DMS53 treated with DMSO at 0.1 percent for 48 hours (cell line): ENCODE measurements at regions not wholly inside any gene's neighbourhood (a gene's known extent, or its start where the extent isn't known, plus 50 kb on each side); places are given as distances from the start of the nearest gene placed in this dataset.

Experiments
- DNase-seq: peaks from one replicate; lab custom pipeline; 2025; ENCODE audit not compliant: unreplicated experiment; lab: John Stamatoyannopoulos, UW

DNA sequence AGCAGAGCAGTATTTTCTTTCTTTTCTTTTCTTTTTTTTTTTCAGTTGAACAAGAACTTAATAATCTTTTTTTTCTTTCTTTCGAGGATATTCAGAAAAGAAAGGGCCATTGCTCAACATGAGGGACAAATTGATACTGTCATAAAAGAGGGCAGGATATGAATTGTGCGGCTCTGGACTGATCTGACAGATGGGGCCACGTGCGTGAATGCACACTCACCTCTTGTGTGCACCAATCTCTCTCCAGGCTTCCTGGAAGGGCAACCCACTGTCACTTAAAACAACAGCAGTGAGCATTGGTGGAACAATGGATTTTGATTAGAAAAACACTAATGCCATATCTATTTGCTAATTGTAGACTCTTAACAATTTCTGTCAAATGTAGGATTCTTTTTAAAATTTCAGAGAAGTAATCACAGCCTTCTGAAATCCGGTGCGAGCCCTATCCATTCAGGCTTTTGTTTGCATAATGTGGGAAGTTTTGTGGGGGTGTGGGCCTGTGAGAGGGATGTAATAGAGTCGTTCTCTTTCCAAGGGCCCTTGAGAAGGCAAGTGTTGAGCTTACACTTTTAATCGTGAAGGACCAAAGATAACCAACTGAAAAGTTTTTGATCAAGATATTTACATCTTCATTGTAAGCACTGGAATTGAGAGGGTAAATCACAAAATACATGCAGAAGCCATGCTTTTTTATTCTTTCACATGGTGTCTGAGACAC, 298.8 kb downstream of the SP3 start:
- DNase-seq = no peak

DNA sequence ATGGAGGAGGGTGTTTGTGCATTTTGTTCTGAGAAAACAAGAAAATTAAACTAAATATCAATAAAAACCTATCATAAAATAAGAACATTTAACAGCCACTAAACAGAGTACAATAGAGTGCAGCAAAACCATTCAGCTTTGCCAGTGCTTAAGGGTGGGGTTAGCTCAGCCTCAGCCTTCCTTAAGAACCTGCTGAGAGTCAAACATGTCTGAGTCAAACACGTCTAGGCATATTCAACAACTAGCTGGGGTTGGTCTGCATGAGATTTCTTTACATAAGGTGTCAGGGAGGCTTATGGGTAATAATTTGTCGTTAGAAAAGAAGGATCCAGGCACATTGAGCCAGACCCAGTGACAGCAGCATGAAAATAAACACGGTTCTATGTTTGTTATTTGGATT, 298.2 kb downstream of the SP3 start:
- DNase-seq = no peak

- no peak for DNase-seq
Measured at GRCh38 chr2:173667415-173667814, 297.8 kb downstream of the SP3 start.

GRCh38 chr2:173669271-173669853, 295.8 kb downstream of the SP3 start:
- no peak for DNase-seq

DNA sequence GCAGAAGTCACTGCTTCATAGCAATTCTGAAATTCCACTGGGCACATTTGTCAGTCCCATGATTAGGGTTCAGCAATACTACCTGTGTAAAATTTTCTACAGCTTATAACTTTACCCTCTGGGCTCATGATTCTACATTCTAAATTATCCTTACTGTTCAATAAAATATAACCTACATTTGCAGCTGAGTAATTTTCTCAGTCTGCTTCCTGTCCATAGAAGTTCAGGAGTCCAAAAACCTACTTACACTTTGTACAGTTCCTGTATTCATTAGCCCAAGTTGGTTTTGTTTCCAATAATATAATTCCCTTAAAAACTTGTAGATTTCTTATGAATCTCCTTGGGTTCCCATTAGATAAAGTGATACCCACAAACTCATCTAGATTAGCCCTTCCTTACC, 295.3 kb downstream of the SP3 start:
- no peak for DNase-seq

GRCh38 chr2:173672573-173673340, 292.4 kb downstream of the SP3 start:
- no peak for DNase-seq

DNA sequence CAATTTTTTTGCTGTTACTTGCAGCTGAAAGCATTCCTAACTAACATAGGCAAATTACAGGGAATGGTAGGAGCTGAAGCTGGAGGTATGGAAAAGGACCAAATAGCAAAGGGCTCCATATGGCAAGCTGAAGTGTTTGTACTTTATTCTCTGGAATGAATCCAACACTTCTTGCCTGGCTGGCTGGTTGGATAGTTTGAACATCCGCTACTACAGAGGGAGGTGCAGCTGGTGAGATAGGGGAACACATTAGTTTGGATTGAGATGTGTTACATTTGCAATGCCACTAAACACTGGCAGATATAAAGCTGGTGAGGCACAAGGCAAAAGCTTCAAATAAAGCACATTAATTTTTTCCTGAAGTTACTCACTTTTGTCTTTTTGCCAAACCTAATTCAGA, 291.5 kb downstream of the SP3 start:
- DNase-seq = no peak

DNA sequence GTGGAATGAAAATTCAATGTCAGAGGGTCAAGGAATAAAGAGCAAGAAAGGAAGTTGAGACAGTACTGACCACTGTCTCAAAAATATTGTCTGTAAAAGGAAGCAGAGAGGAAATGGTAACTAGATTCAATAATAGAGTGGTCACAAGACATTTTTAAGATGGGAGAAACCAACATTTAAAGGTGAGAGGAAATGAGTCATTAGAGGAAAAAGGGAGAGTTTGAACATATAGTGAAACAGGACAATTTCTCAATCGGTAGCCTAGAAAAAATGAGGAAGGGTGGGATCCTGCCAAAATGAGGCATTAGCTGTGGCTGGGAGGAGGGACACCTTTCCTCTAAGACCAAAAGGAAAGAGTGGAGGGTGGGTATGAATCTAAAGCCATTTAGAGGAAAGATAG, 288.5 kb downstream of the SP3 start:
- no peak for DNase-seq

DNA sequence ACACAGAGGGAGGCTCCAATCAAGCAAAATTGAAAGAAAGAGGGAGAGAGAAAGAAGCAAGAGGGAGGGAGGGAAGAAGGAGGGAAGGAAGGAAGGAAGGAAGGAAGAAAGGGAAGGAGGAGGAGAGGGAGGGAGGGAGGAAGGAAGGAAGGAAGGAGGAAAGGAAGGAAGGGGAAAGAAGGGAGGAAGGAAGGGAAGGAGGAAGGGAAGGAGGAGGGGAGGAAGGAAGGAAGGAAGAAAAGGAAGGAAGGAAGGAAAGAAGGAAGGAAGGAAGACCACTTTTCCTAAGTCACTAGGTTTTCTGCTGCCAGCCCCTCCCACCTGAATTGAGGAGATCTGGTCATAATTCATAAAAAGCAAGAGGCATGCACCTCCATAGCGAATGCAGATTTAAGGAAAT, 287.0 kb downstream of the SP3 start:
- no peak for DNase-seq

DNA sequence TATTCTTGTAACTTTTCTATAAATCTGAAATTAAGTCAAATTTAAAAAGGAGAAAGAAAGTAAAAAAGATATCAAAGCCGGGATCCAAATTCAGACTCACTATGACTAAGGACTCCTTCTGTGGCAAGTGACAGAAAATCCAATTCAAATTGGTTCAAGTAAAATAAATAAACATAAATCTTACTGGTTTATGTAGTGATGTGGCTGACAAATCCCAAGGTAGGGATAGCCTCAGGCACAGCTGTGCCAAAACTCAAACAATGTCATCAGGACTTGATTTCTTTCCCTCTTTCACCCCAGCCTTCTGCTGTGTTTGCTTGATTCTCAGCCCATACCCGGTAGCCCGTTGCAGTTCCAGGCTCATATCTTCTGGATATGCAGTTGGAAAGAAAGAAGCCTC, 284.6 kb downstream of the SP3 start:
- no peak for DNase-seq

DNA sequence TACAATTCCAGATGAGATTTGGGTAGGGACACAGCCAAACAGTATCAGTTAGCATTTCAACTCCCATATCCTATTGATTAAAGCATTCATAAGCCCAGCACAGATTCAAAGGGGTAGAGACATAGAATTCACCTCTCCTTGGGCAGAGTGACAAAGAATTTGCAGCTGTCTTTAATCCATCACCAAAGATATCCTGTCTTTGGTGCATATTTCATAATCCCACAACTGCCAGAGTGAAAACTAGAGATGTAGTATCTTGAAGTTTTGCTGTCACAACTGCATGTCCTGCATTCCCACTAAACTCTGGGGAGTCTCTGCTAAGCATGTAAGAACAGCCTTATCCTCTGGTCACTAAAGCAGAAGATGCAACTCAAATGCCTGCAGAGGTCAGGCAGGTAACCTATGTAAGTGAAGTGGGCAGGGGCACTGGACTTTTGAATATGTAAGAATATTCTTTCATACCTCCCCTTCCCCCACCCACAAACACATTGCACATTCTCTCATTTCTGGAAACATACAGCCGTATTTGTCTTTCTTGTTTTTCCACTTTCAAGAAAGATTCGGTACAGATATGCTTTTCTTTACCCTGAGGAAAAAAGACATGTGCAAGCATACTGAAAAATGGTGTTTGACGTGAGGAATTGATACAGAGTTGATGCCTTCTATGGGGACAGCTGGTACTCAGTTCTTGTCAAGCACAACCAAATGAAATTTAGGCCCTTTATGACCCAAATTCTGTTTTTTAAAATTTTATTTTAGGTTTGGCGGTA, 283.1 kb downstream of the SP3 start:
- DNase-seq = no peak

DNA sequence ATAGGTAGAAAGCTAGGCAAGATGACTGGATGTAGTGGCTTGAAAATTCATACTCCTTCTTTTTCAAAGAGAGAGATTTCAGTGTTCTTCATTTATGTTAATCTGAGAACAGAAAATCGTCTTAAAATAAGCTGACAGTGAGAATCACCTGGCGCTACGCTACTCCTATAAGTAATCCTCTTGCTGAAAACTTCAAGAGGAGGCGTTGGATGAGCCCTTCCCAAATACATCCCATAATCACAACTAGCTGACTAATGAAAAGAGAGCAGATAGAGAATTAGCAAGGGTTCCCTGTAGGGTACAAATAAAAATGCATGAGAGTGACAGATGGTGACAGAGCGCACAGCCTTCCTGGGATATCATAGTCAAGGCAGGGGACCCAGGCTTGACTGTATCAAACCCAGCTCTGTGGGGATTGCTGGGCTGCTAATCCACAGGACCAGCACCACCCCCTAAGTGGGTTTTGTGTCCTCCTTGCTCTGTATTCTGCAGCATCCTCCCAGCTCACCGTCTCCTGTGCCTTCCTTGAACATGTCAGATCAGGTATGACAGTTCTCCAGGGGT, 280.2 kb downstream of the SP3 start:
- no peak for DNase-seq

GRCh38 chr2:173690349-173690748, 274.8 kb downstream of the SP3 start:
- DNase-seq = no peak

DNA sequence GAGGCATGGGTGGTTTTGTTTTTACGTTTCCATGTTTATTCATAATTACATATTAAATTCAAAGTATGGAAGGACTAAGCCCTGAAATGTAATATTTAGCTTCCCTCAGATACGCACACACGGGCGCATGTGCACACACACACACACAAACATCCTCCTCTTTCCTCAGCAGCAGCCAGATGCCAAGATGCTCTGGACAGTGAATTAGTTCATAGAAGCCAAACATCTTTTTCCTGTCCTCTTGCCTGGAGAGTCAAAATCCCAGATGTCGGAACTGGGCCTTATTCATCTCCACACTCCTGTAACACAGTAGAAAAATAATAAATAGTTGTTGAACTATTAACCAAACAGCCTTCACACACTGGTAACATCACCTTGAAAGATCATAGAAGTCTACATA, 273.1 kb downstream of the SP3 start:
- no peak for DNase-seq

DNA sequence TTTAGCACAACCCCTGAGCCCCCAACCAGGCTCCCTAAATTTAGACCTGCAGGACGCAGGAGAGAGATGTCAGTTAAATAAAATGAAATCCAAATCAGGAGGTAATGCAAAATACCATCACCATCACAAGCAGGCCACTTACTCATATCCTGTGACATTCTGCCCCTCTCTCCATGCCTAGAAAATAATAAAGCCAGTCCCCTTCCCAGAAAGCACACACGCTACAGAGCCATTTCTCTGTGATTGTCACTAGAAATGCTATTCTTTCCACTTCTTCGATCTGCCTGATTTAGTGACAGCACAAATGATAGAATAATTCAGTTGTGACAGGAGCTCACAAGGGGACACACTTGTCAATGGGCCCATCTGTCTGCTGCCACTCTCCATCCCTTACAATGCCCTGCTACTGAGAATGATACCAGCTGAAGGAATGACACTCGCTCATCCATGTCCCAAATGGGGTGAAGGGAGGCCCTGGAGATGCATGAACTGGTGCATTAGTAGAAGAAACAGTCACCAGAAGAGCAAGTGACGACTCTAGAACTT, 272.1 kb downstream of the SP3 start:
- no peak for DNase-seq

DNA sequence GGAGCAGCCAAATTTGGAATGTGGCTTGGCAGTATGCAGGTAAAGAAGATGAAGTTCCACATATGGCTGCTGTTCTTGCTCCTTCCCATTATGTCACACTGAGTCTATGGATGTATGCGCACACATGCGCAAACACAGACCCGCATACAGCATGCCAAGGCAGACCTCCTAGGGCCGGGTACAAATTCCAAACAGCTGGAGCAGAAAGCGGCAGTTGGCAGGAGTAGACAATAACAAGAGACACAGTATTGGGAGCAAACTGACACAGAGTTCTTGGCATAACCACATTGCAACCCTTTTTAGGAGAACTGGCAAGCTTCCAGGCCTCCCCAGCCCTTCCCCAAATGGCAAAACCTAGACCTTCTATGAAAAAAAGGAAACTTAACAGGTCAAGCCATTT, 268.9 kb downstream of the SP3 start:
- no peak for DNase-seq

DNA sequence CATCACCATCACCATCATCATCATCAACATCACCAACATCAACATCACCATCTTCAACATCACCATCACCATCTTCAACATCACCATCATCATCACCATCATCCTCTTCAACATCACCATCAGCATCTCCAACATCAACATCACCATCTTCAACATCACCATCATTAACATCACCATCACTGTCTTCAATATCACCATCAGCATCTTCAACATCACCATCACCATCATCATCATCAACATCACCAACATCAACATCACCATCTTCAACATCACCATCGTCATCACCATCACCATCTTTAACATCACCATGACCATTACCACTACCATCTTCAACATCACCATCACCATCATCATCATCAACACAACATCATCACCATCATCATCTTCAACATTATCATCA, 267.2 kb downstream of the SP3 start:
- no peak for DNase-seq

- no peak for DNase-seq
Measured at GRCh38 chr2:173705656-173706055, 259.5 kb downstream of the SP3 start.

DNA sequence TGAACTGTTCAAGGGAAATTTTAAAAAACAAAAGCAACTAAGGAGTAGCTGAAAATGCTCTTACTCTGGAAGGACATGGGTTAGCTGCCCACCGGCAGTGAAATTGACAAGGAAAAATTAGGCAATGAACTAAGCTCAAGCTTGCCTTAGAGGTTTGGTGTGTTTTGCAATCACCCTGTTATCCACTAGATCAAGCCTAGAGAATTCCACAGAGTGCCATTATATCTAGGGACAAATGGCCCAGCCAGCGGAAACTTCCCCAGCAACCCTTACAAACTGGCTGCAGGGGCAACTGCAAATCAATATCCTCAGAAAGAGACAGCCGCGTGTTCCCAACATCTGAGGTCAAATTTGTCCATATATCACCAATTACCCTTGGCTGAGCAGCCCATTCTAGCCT, 258.2 kb downstream of the SP3 start:
- no peak for DNase-seq

GRCh38 chr2:173708806-173709205, 256.4 kb downstream of the SP3 start:
- peak; percentile 53 for DNase-seq

GRCh38 chr2:173711816-173712215, 253.4 kb downstream of the SP3 start:
- no peak for DNase-seq
